IMR-90 (cell line): ENCODE measurements at regions not wholly inside any gene's neighbourhood (a gene's known extent, or its start where the extent isn't known, plus 50 kb on each side); places are given as distances from the start of the nearest gene placed in this dataset.
"Not testable (repeated sequence)": the region's sequence is repeated elsewhere in the genome, so short reads cannot be mapped to it uniquely, and the experiment has no call there.

ENCODE experiments used
- CHD1 ChIP-seq: IDR thresholded peaks from 2 replicates; pipeline ENCODE4 v1.6.1; 2012; ENCODE audit warnings: low read depth, low read length, improper control_type of control experiment
- CTCF ChIP-seq: conservative IDR thresholded peaks from 2 replicates; pipeline ENCODE4 v1.5.1; 2012; ENCODE audit warnings: mild to moderate bottlenecking, low read depth, low read length, improper control_type of control experiment
- FOS ChIP-seq: fragments of 150-350 bp; IDR thresholded peaks from 2 replicates; pipeline ENCODE4 v1.6.1; 2016; ENCODE audit warnings: low read depth, low read length
- MXI1 ChIP-seq: IDR thresholded peaks from 2 replicates; pipeline ENCODE4 v1.6.1; 2012; ENCODE audit warnings: low read depth, mild to moderate bottlenecking, low read length, moderate library complexity, borderline replicate concordance
- POLR2A ChIP-seq: IDR thresholded peaks from 2 replicates; pipeline ENCODE4 v1.6.1; 2012; ENCODE audit warnings: mild to moderate bottlenecking, low read depth, low read length
- SMC3 ChIP-seq: fragments of 150-350 bp; IDR thresholded peaks from 2 replicates; pipeline ENCODE4 v1.6.1; 2016; ENCODE audit warnings: low read depth, mild to moderate bottlenecking, antibody characterized with exemption, low read length, moderate library complexity
- USF2 ChIP-seq: fragments of 150-350 bp; IDR thresholded peaks from 2 replicates; pipeline ENCODE4 v1.6.1; 2017; ENCODE audit warnings: mild to moderate bottlenecking, antibody characterized with exemption, low read length, low read depth

- not testable (repeated sequence) for TF ChIP-seq SMC3, POLR2A, MXI1, CTCF, USF2, CHD1, FOS
Measured at GRCh38 chr4:9577869-9578268, 133.7 kb downstream of the DEFB131A start.
